D721Med (cell line): ENCODE measurements at regions not wholly inside any gene's neighbourhood (a gene's known extent, or its start where the extent isn't known, plus 50 kb on each side); places are given as distances from the start of the nearest gene placed in this dataset.

ENCODE experiments used
- DNase-seq: peaks from one replicate; pipeline ENCODE4 v3.0.0; 2011; ENCODE audit warnings: low spot score; ENCODE audit not compliant: insufficient read length
- FAIRE-seq: peaks from 2 replicates; lab custom pipeline; 2011; peaks lifted over from hg19 to GRCh38; lab: Jason Lieb, UNC
- TF ChIP-seq, protein P1 (sequence below): IDR thresholded peaks from 2 replicates; pipeline ENCODE4 v1.5.1; 2012; ENCODE audit warnings: mild to moderate bottlenecking, control low read depth; ENCODE audit not compliant: insufficient read depth; ENCODE audit errors: missing control alignments

- DNase-seq, result no peak
- FAIRE-seq, result no peak
- TF ChIP-seq, protein P1, sequence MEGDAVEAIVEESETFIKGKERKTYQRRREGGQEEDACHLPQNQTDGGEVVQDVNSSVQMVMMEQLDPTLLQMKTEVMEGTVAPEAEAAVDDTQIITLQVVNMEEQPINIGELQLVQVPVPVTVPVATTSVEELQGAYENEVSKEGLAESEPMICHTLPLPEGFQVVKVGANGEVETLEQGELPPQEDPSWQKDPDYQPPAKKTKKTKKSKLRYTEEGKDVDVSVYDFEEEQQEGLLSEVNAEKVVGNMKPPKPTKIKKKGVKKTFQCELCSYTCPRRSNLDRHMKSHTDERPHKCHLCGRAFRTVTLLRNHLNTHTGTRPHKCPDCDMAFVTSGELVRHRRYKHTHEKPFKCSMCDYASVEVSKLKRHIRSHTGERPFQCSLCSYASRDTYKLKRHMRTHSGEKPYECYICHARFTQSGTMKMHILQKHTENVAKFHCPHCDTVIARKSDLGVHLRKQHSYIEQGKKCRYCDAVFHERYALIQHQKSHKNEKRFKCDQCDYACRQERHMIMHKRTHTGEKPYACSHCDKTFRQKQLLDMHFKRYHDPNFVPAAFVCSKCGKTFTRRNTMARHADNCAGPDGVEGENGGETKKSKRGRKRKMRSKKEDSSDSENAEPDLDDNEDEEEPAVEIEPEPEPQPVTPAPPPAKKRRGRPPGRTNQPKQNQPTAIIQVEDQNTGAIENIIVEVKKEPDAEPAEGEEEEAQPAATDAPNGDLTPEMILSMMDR, result no peak
Measured at GRCh38 chr17:83180996-83181481, 101.6 kb downstream of the METRNL start.

GRCh38 chr17:83181991-83182619 is 102.7 kb downstream of the METRNL start:
- TF ChIP-seq, protein P1, result no peak
- FAIRE-seq, result no peak
- DNase-seq, result no peak

- FAIRE-seq (no peak), DNase-seq (no peak)
Measured at GRCh38 chr17:83182620-83183101, 103.3 kb downstream of the METRNL start.

DNA sequence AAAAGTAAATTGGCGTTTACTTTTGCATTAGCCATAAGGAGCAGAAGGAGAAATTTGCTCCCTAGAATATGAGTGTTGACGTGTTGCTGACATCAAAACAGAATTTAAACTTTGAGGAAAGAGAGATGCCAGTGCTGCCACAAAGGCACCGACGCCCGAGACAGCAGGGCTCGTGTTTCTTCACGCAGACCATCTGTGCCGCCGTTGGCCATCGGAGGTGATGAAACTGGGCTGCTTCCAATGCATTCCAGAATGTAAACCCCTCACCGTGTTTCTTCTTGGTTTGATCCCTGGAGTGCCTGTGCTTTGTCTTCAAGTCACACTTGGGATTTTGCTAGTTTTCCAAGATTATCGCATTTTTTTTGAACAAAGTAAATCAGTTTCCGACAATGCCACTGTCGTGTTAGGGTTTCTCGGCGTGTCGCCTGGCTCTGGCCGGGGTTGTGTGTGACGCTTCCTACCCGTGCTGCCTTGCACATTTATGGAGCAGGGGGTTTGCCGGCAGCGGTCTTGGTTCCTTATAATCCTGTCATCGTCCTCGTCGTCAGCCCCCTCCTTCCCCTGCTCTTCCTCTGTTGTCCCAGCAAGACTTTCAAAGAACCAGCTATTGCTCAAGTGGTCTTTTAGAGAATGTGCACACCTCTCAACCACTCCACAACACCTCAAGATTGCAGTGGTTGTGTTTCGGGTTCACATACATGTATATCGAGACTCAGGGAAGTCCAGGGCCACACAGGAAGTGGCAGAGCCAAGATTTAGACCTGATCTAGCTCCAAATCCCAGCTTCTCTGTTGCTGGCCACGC is 103.9 kb downstream of the METRNL start:
- TF ChIP-seq, protein P1, result no peak
- FAIRE-seq (no peak), DNase-seq (no peak)

More at GRCh38 chr17:83182620-83183101, 103.3 kb downstream of the METRNL start:
- TF ChIP-seq, protein P1, result no peak

DNA sequence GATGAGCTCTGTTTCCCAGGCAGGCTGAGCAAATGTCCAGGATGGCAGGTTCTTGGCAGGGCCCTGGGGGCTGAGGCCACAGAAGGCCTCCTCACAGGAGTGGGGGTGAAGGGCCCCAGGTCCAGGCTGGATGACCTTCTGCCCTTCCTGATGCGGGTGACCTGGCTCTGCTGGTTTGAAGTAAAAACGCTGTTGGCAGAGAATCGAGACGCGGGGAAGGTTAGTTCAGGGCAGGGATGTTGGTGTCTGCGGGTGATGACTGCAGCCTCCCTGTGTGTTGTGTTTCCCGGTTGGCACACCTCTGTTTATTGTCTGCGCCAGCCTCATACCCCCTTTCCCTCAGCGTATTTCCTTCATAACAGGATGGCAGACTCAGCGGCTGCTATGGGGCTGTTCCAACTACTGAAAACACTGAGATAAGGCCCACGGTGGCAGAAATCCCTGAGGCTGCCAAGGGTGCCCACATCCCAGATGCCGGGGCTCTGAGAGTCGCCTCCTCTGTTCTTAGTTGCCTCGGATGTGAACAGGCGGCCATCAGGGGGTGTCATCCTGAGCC is 104.6 kb downstream of the METRNL start:
- DNase-seq (no peak), FAIRE-seq (no peak)
- TF ChIP-seq, protein P1, result no peak

DNA sequence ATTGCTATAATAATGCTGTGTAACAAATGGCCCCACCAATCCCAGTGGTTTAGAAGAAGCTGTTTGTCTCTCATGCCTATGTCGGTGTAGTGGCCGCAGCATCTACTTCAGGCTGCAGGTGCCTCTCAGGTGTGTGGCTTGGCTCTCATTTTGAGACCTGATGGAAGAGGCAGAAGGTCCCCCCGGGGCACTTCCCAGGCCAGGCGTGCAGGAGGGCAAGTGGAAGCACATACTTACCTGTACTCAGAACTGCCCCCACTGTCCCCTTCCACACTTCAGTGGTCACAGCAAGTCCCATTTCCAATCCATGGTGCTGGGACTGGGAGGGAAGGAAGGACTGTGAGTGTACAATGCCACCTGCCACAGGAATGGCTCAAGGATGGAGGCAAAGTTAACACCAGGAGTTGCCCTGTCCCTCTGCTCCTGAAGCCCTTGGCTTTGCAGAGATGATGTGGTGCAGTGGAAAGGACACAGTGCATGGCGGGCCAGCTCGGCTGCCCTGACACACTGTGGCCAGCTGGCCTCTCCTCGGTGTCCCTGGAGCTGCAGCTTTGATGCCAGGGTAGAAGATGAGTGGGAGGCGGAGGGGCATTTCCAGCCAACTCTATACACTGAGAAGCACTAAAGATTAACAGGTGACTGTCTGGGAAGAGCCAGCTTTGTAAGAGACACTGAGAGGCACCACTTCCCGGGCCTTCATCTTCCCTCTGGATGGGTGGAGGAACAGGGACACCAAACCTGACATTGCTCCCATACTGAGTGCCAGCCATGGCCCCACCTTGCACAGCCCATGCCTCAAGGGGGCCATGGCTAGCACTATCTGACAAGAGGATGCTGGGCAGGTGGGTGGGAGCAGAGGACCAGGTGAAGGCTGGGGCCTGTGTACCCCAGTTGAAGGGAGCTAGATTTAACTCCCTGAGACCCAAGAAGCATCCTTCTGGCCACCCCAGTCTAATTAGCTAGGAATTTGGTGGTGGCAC is 105.9 kb downstream of the METRNL start:
- FAIRE-seq (no peak), DNase-seq (no peak)
- TF ChIP-seq, protein P1, result no peak
